ENCODE measurements at regions not wholly inside any gene's neighbourhood (a gene's known extent, or its start where the extent isn't known, plus 50 kb on each side); places are given as distances from the start of the nearest gene placed in this dataset.
A peak's percentile ranks its signal among the peaks of the same experiment; 100 is the strongest.

- no peak for DNase-seq (ENCODE audit: low spot score)
These were observed 104.3 kb upstream of the LINC00305 start for GRCh38 chr18:64253222-64253621.

DNA sequence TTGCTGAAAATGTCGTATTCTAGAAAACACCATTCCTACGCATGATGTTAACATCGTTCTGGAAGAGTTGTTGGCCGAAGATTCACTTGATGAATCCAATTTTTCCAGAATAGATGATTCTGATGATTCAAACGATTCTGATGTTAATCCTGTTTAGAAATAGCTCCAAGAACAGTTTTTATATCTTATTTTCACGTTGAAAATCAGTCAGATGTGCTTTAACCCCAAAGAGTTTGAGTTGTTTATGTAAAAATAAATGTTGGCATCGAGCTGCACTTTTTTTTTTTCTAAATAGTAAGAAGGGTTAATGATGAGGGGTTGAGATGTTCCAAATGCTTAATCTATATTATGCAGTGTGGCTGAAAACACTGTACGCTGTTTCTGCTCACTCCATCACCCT, 99.9 kb upstream of the LINC00305 start:
- DNase-seq (ENCODE audit: low spot score) = no peak

GRCh38 chr18:64245126-64245861, 96.4 kb upstream of the LINC00305 start:
- no peak for DNase-seq (ENCODE audit: low spot score)

- DNase-seq (ENCODE audit: low spot score) = peak; percentile 17
These were observed 95.7 kb upstream of the LINC00305 start for GRCh38 chr18:64244571-64244970.

GRCh38 chr18:64240316-64240715, 91.4 kb upstream of the LINC00305 start:
- no peak for DNase-seq (ENCODE audit: low spot score)

- no peak for DNase-seq (ENCODE audit: low spot score)
These were observed 89.2 kb upstream of the LINC00305 start for GRCh38 chr18:64238076-64238475.

- no peak for DNase-seq (ENCODE audit: low spot score)
These were observed 85.4 kb upstream of the LINC00305 start for GRCh38 chr18:64234321-64234720.

DNA sequence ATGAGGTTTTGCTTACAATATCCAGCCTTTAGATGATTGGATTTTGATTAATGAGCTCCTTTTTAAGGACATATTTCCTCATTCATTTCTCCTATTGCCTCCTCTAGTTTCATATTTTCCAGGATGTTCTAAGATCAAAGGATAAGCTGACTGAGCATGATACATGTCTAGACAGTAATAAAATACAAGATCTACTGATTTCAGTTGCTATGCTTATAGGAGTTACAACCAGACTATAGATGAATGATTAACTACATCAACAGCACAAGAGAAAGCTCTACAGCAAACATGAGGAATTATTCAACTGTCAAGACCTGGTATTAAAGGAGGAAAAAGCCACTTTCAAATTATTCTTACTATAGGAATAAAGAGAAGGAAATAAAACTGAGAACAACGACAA, 85.0 kb upstream of the LINC00305 start:
- DNase-seq (ENCODE audit: low spot score) = no peak

- DNase-seq (ENCODE audit: low spot score) = no peak
These were observed 72.1 kb upstream of the LINC00305 start for GRCh38 chr18:64220941-64221340.

GRCh38 chr18:64219517-64219916, 70.6 kb upstream of the LINC00305 start:
- DNase-seq (ENCODE audit: low spot score) = no peak

GRCh38 chr18:64210401-64210949, 61.6 kb upstream of the LINC00305 start:
- DNase-seq (ENCODE audit: low spot score) = no peak

DNA sequence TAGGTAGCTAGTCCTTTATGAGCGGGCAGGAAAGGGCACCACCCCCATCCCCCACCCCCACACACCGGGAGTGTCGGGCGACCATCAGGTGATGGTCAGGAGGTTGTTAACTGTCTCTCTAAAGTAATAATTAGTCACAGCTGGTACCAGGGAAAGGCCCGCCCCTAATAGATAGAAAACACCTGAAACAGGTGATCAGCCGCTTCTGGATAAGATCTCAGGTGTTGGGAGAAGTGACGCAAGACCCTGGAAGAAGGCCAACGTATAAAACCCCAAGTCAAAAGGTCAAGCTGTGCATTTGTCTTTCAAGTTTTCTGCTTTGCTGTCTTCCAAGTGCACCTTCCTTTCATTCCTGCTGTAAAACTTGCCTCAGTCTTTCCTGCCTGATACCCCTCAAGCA, 59.6 kb upstream of the LINC00305 start:
- DNase-seq (ENCODE audit: low spot score) = no peak

DNA sequence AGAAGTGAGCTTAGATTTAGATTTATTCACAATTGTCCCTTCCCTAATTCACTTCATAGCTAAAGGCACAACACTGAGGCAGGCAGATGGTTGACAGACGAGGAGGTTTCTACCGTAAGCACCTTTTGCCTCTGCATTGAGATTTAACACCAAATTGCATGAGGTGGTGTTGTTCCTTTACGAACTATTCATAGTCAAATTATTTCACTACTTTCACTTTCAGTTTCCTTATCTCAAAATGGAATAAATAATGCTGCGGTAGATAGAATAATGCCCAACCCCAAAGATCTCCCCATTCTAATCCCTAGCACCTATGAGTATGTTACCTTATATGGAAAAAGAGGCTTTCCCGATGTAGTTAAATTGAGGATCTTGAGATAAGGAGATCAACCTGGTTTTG, 58.9 kb upstream of the LINC00305 start:
- DNase-seq (ENCODE audit: low spot score) = no peak

DNA sequence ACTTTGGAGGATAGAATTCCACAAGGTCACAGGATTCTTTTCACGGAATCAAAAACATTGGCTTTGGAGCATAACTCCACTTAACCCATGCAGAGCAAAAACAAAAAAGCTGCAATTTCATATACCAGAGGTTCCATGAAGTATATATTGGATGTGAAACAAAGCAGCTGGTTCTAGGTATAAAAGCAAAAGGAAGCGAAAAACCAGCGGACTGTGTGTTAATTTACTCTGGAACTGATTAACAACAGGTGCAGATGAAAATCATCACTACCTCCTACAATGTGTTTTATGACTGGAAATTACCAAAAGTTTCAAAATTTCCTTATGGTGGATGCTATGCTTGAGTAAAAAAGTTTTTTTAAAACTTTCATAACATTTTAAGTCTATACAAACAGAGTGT, 54.4 kb upstream of the LINC00305 start:
- DNase-seq (ENCODE audit: low spot score) = no peak

DNA sequence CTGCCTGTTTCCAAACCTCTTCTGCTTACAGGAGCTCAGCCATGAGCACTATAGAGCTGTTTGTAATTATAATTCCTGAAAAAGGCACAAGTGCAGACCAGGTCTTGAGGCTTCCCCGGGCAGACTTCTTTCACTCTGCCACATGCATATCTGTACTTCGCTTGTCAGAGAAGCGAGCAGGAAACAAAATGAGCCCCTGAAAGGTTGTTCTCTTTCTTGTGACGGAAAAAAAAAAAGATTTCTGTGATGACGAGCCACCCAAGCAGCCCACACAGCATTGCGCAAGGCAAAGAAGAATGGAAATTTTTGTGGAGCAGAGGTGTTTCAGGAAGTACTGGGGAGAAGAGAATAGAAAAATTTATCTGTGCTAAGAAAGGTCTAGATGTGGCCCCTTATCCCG, 54.0 kb upstream of the LINC00305 start:
- DNase-seq (ENCODE audit: low spot score) = no peak

DNA sequence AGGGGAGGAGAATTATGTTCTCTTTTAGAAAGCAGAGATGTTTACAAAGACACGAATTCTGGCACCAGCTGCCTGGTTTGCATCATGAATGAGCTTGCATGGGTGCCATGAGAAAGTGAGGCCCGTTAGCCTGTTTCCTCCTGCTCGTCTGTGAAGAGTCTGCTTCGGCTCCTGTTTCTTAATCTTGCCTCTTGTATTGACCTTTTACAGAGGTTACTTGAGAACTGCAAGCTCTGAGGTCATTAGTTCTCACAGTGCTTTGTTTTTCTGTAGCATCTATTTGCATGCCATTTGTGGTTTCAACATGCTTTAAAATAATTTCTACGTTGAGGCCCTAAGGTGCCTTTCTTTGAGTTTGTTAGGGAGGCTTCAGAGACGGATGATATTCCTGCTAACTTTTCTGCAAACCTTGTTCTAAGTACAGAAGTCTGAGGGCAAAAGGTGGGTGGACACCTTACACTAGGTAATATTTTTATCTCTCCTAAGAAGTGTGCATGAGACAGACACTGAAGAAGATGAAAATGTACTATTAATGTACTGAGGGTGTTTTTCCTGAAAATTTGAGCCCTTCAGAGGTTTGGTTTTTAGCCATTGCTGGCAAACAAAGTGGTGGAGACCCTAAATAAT, 53.4 kb upstream of the LINC00305 start:
- DNase-seq (ENCODE audit: low spot score) = no peak

GRCh38 chr18:64201781-64202180, 52.9 kb upstream of the LINC00305 start:
- no peak for DNase-seq (ENCODE audit: low spot score)

- no peak for DNase-seq (ENCODE audit: low spot score)
These were observed 50.7 kb upstream of the LINC00305 start for GRCh38 chr18:64199581-64199980.

Measured in Ammon's horn (tissue), 1 donor.